HG03280 (cell line): ENCODE measurements at regions not wholly inside any gene's neighbourhood (a gene's known extent, or its start where the extent isn't known, plus 50 kb on each side); places are given as distances from the start of the nearest gene placed in this dataset.

ENCODE experiments used
- ATAC-seq: cut with Tn5 transposase; IDR thresholded peaks from one replicate; pipeline ENCODE4 v1.9.1; 2021; ENCODE audit warnings: mild to moderate bottlenecking, moderate library complexity; ENCODE audit not compliant: unreplicated experiment

GRCh38 chr3:62975566-62975965 is 100.3 kb upstream of the CADPS start:
- ATAC-seq: no peak

GRCh38 chr3:62981962-62982361 is 106.7 kb upstream of the CADPS start:
- ATAC-seq: no peak

DNA sequence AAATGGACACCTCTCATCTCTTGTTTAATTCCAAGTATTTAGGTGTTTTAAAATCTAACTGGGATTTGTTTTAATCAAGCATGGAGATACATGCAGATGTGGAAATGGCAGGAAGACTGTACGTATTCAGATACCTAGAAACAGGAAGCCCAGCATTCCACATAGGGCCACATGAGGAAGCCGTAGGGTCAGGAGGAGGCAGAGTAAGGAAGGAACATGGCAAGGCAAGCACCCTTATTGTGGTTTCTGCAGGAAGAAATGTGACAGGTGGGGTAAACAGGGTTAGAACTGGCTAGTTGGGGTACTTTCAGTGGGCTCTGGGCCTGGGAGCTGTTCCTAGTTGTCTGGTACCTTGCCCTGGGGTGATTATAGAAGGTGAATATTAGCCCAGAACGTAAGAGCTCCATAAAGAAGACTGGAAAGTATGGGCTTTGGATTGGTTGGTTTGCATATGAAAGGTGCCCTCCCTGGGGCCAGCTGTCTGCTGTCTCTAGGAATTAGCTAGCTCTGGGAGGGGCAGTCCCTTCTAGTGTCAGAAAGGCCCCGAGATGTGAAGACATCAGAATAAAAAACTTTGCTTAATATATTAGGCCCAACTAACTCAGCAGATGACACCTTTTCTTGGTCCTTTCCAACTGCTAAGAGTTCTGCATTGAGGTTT is 107.7 kb upstream of the CADPS start:
- no peak for ATAC-seq

GRCh38 chr3:62986061-62986460 is 110.8 kb upstream of the CADPS start:
- ATAC-seq: no peak

GRCh38 chr3:62987721-62988120 is 112.5 kb upstream of the CADPS start:
- peak; percentile 67 for ATAC-seq

GRCh38 chr3:62990704-62991413 is 115.6 kb upstream of the CADPS start:
- ATAC-seq: no peak

DNA sequence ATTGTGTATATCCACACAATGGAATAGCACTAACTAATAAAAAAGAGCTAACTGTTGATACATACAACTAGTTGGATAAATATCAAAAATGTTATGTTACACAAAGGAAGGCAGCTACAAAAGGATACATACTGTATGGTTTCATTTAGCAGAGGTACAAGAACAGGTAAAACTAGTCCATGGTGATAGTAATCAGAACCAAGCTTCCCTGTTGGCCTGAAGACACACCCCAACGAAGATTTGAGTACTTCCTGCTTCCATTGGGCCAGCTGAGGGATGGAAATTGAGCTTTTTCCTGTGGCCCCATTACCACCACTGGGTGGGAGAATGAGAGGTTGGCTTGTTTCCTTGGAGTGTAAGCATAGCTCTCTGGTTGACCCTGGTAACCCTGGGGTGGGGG is 117.3 kb upstream of the CADPS start:
- no peak for ATAC-seq

DNA sequence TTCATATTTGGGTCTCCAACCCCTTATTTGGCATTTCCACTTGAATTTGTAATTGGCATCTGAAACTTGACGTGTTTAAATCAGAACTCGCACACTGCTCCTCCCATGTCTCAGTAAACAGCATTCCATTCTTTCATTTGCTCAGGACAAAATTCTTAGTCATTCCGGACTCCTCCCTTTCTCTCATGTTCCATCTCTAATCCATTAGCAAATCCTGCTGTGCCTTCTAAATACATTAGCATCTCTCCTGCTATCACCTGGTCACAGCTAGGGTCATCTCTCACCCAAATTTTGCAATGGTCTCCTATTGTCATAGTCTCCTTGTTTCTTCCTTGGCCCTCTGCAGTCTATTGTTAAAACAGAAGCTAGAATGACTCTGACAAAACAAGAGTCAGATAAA is 119.9 kb upstream of the CADPS start:
- ATAC-seq: no peak

GRCh38 chr3:62995530-62995929 is 120.3 kb upstream of the CADPS start:
- ATAC-seq: no peak

DNA sequence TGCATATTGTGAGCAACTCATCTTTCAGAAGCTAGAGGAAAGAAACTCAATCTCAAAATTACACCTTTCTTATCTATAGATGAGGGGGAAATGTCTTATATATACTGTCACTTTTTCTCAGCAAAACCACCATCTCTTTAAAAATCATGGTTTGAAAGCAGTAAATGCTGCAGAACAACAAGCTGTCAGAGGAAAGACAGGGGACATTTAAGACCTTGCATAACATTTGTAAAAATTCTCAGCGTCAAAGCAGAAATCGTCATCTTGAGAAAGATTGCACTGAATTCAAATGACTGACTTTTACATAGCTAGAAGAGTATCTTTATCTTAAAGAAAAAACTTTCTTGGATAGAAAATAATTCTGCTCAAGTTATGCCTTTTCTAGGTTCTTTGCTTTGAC is 122.2 kb upstream of the CADPS start:
- no peak for ATAC-seq

DNA sequence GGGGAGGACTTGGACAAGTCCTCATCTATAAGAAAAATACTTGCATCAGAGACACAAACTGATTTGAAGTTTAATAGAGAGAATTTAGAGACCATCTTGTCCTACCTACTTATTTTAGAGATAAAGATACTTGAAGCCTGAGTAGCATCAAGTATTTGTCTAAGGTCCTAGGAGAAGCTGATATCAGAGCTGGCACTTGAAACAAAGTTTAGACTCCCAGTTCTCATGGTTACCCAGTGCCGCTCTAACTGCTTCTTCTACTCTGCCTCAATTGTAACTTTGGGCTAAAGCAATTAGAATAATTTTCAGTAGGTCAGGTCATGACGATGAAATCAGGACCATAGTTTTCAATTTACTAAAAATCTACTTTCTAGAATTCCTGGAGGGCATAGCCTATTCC is 123.9 kb upstream of the CADPS start:
- ATAC-seq: no peak

- no peak for ATAC-seq
These were observed 124.6 kb upstream of the CADPS start for GRCh38 chr3:62999791-63000190.

DNA sequence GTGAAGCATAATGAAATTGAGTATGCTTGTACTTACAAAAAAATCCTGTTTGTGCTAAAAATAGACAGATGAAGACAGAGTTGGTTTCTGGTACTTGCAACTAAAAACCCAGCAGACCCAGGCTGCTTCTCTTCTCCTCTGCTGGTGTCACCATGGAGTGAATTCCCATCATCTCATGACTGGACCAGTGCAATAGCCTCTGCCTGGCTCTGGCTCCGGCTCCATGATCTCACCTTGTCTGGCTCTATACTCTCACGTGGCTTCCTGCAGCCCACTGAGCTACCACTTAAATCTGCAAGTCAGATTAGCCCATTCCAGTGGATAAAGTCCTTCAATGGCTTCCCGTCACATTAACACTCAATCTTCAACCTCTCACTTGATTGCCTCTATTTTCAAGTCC is 129.2 kb upstream of the CADPS start:
- ATAC-seq: no peak

DNA sequence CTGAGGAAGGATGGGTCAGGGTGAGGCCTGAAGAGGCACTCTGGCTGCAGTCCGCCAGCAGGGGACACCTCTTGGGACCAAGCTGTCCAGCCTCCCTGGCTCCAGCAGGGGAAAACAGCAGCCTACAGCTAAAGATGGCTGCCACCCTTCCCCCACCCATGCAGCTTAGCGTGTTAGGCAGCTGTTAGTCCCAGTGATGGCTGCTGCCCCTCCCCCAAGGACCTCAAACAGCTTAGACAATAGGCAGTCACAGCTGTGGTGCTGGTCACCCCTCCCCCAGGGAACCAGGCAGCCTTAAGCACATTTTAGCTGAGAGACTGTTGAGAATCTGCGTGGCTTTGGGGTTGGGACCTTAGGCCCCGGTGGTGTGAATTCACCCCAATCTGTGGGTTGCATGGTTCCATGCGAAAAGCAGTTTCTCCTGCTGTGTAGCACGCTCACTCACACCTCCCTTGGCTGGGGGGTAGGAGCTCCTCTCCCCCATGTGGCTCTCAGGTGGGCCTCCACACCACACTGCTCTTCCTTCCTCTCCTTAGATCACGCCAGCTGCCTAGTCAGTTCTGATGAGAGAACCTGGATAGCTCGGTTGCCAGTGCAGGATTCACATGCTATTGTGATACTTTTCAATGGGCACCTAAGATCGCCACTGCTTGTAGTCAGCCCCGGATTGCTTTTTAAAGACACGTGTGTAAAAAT is 140.5 kb upstream of the CADPS start:
- ATAC-seq: no peak

- no peak for ATAC-seq
These were observed 146.9 kb upstream of the CADPS start for GRCh38 chr3:63022114-63022513.

DNA sequence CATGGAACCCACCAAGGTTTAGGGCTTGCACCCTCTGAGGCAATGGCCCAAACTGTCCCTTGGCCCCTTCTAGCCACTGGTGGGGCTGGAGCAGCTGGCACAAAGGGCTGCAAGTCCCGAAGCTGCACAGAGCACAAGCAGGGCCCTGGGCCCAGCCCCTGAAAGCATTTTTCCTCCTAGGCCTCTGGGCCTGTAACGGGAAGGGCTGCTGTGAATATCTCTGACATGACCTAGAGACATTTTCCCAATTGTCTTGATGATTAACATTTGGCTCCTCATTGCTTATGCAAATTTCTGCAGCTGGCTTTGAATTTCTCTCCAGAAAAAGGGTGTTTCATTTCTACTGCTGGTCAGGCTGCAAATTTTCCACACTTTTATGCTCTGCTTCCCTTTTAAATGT is 151.5 kb upstream of the CADPS start:
- ATAC-seq: no peak

DNA sequence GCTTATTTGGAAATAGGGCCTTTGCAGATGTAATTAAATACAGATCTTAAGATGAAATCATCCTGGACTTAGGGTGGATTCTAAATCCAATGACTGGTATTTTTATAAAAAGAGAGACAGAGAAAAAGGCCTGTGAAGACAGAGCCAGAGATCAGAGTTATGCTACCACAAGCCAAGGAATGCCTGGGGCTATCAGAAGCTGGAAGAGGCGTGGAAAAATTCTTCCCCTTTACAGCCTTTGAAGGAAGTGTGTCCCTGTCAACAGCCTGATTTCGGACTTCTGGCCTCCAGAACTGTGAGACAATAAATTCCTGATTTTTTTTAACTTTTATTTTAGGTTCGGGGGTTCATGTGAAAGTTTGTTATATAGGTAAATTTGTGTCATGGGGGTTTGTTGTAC is 154.1 kb upstream of the CADPS start:
- ATAC-seq: no peak

GRCh38 chr3:63029921-63030320 is 154.7 kb upstream of the CADPS start:
- ATAC-seq: no peak

- no peak for ATAC-seq
These were observed 155.4 kb upstream of the CADPS start for GRCh38 chr3:63030666-63031065.

- ATAC-seq: no peak
These were observed 157.7 kb upstream of the CADPS start for GRCh38 chr3:63032881-63033280.

GRCh38 chr3:63034101-63034500 is 158.9 kb upstream of the CADPS start:
- no peak for ATAC-seq

DNA sequence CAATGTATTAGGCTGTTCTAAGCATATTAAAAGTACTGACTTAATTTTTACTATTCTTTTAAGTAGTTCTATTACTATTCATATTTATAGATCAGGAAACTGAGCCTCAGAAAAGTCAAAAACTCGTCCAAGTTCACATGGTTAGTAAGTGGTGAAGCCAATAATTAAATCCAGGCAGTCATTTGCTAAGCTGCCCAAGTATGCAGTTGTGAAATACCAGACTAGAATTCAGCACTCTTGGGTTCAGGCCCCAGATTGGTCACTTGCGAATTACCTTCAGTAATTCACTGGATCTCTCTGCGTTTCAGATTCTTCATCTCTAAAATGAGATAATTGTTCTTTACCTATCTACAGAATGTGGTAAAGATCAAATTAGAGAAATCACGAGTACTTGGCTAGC is 161.9 kb upstream of the CADPS start:
- no peak for ATAC-seq
